CD4-positive, CD25-positive, alpha-beta regulatory T cell (primary cell): ENCODE measurements at regions not wholly inside any gene's neighbourhood (a gene's known extent, or its start where the extent isn't known, plus 50 kb on each side); places are given as distances from the start of the nearest gene placed in this dataset.
A peak's percentile ranks its signal among the peaks of the same experiment; 100 is the strongest.

Experiments
- ATAC-seq, 2 donors: fragments of 150-1000 bp; cut with Tn5 transposase; one replicate each; pipeline ENCODE4 v1.10.0; 2021; ENCODE audit warnings: low read depth in 2 of 2, moderate number of reproducible peaks in 2 of 2, moderate library complexity in 1 of 2
- DNase-seq, 3 donors: peaks; one replicate each; pipeline versions ENCODE4 v3.0.0 to v3.0.0-alpha.2; 2012 to 2022; ENCODE audit warnings: mixed read lengths in 1 of 3
- H3K27ac ChIP-seq: one replicate; pipeline ENCODE4 v1.7.0; 2013; ENCODE audit warnings: mild to moderate bottlenecking, low read length; ENCODE audit not compliant: insufficient read depth, poor library complexity, severe bottlenecking
- H3K27me3 ChIP-seq: one replicate; pipeline ENCODE4 v1.7.0; 2013; ENCODE audit warnings: low read length; ENCODE audit not compliant: control insufficient read depth, insufficient read depth
- H3K36me3 ChIP-seq: one replicate; pipeline ENCODE4 v1.7.0; 2013; ENCODE audit warnings: mild to moderate bottlenecking, low read length, moderate library complexity; ENCODE audit not compliant: control insufficient read depth, insufficient read depth
- H3K4me1 ChIP-seq: 2 replicates; pipeline ENCODE4 v1.7.0; 2013; ENCODE audit warnings: mild to moderate bottlenecking, low read length; ENCODE audit not compliant: insufficient read depth, control insufficient read depth, poor library complexity, severe bottlenecking
- H3K4me3 ChIP-seq: one replicate; pipeline ENCODE4 v1.7.0; 2013; ENCODE audit warnings: low read depth, mild to moderate bottlenecking, low read length, moderate library complexity
- H3K9me3 ChIP-seq, 2 experiments: 1 replicate in 1 of 2; 2 replicates in 1 of 2; pipeline ENCODE4 v1.7.0; 2013; ENCODE audit warnings: low read length in 2 of 2, mild to moderate bottlenecking in 1 of 2, moderate library complexity in 1 of 2; ENCODE audit not compliant: control insufficient read depth in 2 of 2
- H3K27ac Mint-ChIP-seq, 3 donors: one replicate each; pipeline ENCODE4 v1.8.0; 2020 to 2022; ENCODE audit warnings: mild to moderate bottlenecking in 3 of 3, mixed read lengths in 3 of 3, moderate library complexity in 2 of 3
- H3K27me3 Mint-ChIP-seq: one replicate; pipeline ENCODE4 v1.8.0; 2022; ENCODE audit warnings: mild to moderate bottlenecking, mixed read lengths
- H3K36me3 Mint-ChIP-seq: one replicate; pipeline ENCODE4 v1.8.0; 2020; ENCODE audit warnings: mixed read lengths
- H3K4me1 Mint-ChIP-seq, 4 donors: one replicate each; pipeline ENCODE4 v1.8.0; 2020 to 2022; ENCODE audit warnings: mixed read lengths in 4 of 4, mild to moderate bottlenecking in 1 of 4
- H3K4me3 Mint-ChIP-seq, 4 donors: one replicate each; pipeline ENCODE4 v1.8.0; 2020 to 2022; ENCODE audit warnings: mild to moderate bottlenecking in 4 of 4, mixed read lengths in 4 of 4, moderate library complexity in 3 of 4
- H3K9me3 Mint-ChIP-seq, 7 donors: one replicate each; pipeline ENCODE4 v1.8.0; 2020 to 2022; ENCODE audit warnings: mixed read lengths in 7 of 7, mild to moderate bottlenecking in 3 of 7, moderate library complexity in 2 of 7

- Mint-ChIP-seq H3K9me3 (peaks cover 0 to 3% (median 0%) of the 10 kb centered on the region in 7 donors), H3K4me3 (no peak overlapping the region), H3K27me3 (no peaks in the 10 kb centered on the region), H3K27ac (no peak overlapping the region), H3K36me3 (no peaks in the 10 kb centered on the region), H3K4me1 (no peaks in the 10 kb centered on the region)
- Histone ChIP-seq H3K36me3 (no peaks in the 10 kb centered on the region), H3K4me3 (no peak overlapping the region), H3K27me3 (no peaks in the 10 kb centered on the region), H3K4me1 (no peaks in the 10 kb centered on the region), H3K9me3 (no peaks in the 10 kb centered on the region), H3K27ac (no peak overlapping the region)
- DNase-seq (no peak), ATAC-seq (no peak)
Measured at GRCh38 chr1:55658917-55659316, 443.8 kb upstream of the USP24 start.

- Mint-ChIP-seq H3K4me1 (no peaks in the 10 kb centered on the region), H3K27me3 (no peaks in the 10 kb centered on the region), H3K27ac (no peak overlapping the region), H3K4me3 (no peak overlapping the region), H3K36me3 (no peaks in the 10 kb centered on the region), H3K9me3 (peaks cover 0 to 3% (median 0%) of the 10 kb centered on the region in 7 donors)
- ATAC-seq (no peak), DNase-seq (no peak)
- no peaks in the 10 kb centered on the region for H3K4me1 ChIP-seq
- H3K27me3 ChIP-seq = no peaks in the 10 kb centered on the region
- H3K36me3 ChIP-seq = no peaks in the 10 kb centered on the region
- H3K9me3 ChIP-seq = no peaks in the 10 kb centered on the region
- no peak overlapping the region for H3K27ac ChIP-seq
- no peak overlapping the region for H3K4me3 ChIP-seq
Measured at GRCh38 chr1:55654750-55655149, 439.6 kb upstream of the USP24 start.

- Histone ChIP-seq H3K4me1 (no peaks in the 10 kb centered on the region), H3K27me3 (no peaks in the 10 kb centered on the region), H3K4me3 (no peak overlapping the region), H3K27ac (no peak overlapping the region), H3K36me3 (no peaks in the 10 kb centered on the region), H3K9me3 (no peaks in the 10 kb centered on the region)
- DNase-seq (no peak), ATAC-seq (no peak)
- Mint-ChIP-seq H3K27me3 (no peaks in the 10 kb centered on the region), H3K27ac (no peak overlapping the region), H3K36me3 (no peaks in the 10 kb centered on the region), H3K9me3 (peaks cover 0 to 3% (median 0%) of the 10 kb centered on the region in 7 donors), H3K4me3 (no peak overlapping the region), H3K4me1 (no peaks in the 10 kb centered on the region)
Measured at GRCh38 chr1:55654171-55654570, 439.0 kb upstream of the USP24 start.

GRCh38 chr1:55650444-55650843, 435.3 kb upstream of the USP24 start:
- H3K27ac ChIP-seq = no peak overlapping the region
- H3K9me3 ChIP-seq = no peaks in the 10 kb centered on the region
- no peak for ATAC-seq
- Mint-ChIP-seq H3K36me3 (no peaks in the 10 kb centered on the region), H3K4me1 (no peaks in the 10 kb centered on the region), H3K27me3 (no peaks in the 10 kb centered on the region), H3K27ac (no peak overlapping the region), H3K9me3 (peaks cover 0 to 2% (median 0%) of the 10 kb centered on the region in 7 donors), H3K4me3 (no peak overlapping the region)
- H3K4me1 ChIP-seq = no peaks in the 10 kb centered on the region
- no peak for DNase-seq
- no peak overlapping the region for H3K4me3 ChIP-seq
- H3K27me3 ChIP-seq = no peaks in the 10 kb centered on the region
- no peaks in the 10 kb centered on the region for H3K36me3 ChIP-seq

GRCh38 chr1:55646181-55646580, 431.0 kb upstream of the USP24 start:
- DNase-seq = no peak
- H3K36me3 Mint-ChIP-seq = no peaks in the 10 kb centered on the region
- no peak for ATAC-seq
- H3K9me3 Mint-ChIP-seq = peaks cover 0 to 2% (median 0%) of the 10 kb centered on the region in 7 donors
- H3K27me3 ChIP-seq = no peaks in the 10 kb centered on the region
- peak overlapping the region in 1 of 4 donors; percentile 52 for H3K4me3 Mint-ChIP-seq
- H3K27ac ChIP-seq = no peak overlapping the region
- H3K4me3 ChIP-seq = no peak overlapping the region
- H3K27ac Mint-ChIP-seq = no peak overlapping the region
- H3K36me3 ChIP-seq = no peaks in the 10 kb centered on the region
- H3K27me3 Mint-ChIP-seq = no peaks in the 10 kb centered on the region
- H3K4me1 ChIP-seq = no peaks in the 10 kb centered on the region
- H3K4me1 Mint-ChIP-seq = peaks cover 0 to 4% (median 0%) of the 10 kb centered on the region in 4 donors
- H3K9me3 ChIP-seq = no peaks in the 10 kb centered on the region

- Histone ChIP-seq H3K27me3 (no peaks in the 10 kb centered on the region), H3K27ac (no peak overlapping the region), H3K36me3 (no peaks in the 10 kb centered on the region), H3K4me1 (no peaks in the 10 kb centered on the region), H3K9me3 (no peaks in the 10 kb centered on the region), H3K4me3 (no peak overlapping the region)
- Mint-ChIP-seq H3K27me3 (no peaks in the 10 kb centered on the region), H3K4me3 (no peak overlapping the region), H3K27ac (no peak overlapping the region), H3K9me3 (peaks cover 0 to 2% (median 0%) of the 10 kb centered on the region in 7 donors), H3K36me3 (no peaks in the 10 kb centered on the region), H3K4me1 (peaks cover 0 to 10% (median 0%) of the 10 kb centered on the region in 4 donors)
- ATAC-seq (no peak), DNase-seq (no peak)
Measured at GRCh38 chr1:55645270-55645669, 430.1 kb upstream of the USP24 start.

- no peak for DNase-seq
- no peaks in the 10 kb centered on the region for H3K27me3 Mint-ChIP-seq
- no peak for ATAC-seq
- peaks cover 0 to 10% (median 0%) of the 10 kb centered on the region in 4 donors for H3K4me1 Mint-ChIP-seq
- no peak overlapping the region for H3K27ac Mint-ChIP-seq
- peak overlapping the region in 1 of 4 donors; percentile 60 for H3K4me3 Mint-ChIP-seq
- no peaks in the 10 kb centered on the region for H3K36me3 ChIP-seq
- H3K4me3 ChIP-seq = no peak overlapping the region
- no peaks in the 10 kb centered on the region for H3K36me3 Mint-ChIP-seq
- no peaks in the 10 kb centered on the region for H3K4me1 ChIP-seq
- H3K9me3 ChIP-seq = no peaks in the 10 kb centered on the region
- no peak overlapping the region for H3K27ac ChIP-seq
- H3K9me3 Mint-ChIP-seq = peaks cover 0 to 4% (median under 1%) of the 10 kb centered on the region in 7 donors
- no peaks in the 10 kb centered on the region for H3K27me3 ChIP-seq
Measured at GRCh38 chr1:55641947-55642346, 426.8 kb upstream of the USP24 start.

- peaks cover 0 to 10% (median 0%) of the 10 kb centered on the region in 4 donors for H3K4me1 Mint-ChIP-seq
- no peaks in the 10 kb centered on the region for H3K27me3 Mint-ChIP-seq
- ATAC-seq = peak in 1 of 2 donors; percentile 37
- peak overlapping the region in 1 of 3 donors; percentile 18 for H3K27ac Mint-ChIP-seq
- no peaks in the 10 kb centered on the region for H3K4me1 ChIP-seq
- peak in 2 of 3 donors; percentile 15 to 36 for DNase-seq
- no peaks in the 10 kb centered on the region for H3K36me3 Mint-ChIP-seq
- no peak overlapping the region for H3K27ac ChIP-seq
- peak overlapping the region in 2 of 4 donors; percentile 41 to 60 for H3K4me3 Mint-ChIP-seq
- no peaks in the 10 kb centered on the region for H3K27me3 ChIP-seq
- H3K9me3 ChIP-seq = no peaks in the 10 kb centered on the region
- H3K4me3 ChIP-seq = peak overlapping the region; percentile 23
- no peaks in the 10 kb centered on the region for H3K36me3 ChIP-seq
- H3K9me3 Mint-ChIP-seq = peaks cover 0 to 5% (median 0%) of the 10 kb centered on the region in 7 donors
Measured at GRCh38 chr1:55640708-55641473, 425.7 kb upstream of the USP24 start.
